Suprapubic skin (tissue), 4 donors: ENCODE measurements at regions not wholly inside any gene's neighbourhood (a gene's known extent, or its start where the extent isn't known, plus 50 kb on each side); places are given as distances from the start of the nearest gene placed in this dataset.

Source experiments
- EP300 ChIP-seq: sonication (generic); formaldehyde crosslinking; IDR thresholded peaks from one replicate; pipeline ENCODE4 v1.6.1; 2017; ENCODE audit warnings: antibody characterized with exemption
- POLR2AphosphoS5 ChIP-seq, 3 donors: sonication (generic); formaldehyde crosslinking; IDR thresholded peaks; one replicate each; pipeline ENCODE4 v1.6.1; 2017; ENCODE audit warnings: antibody characterized with exemption in 3 of 3
- TF ChIP-seq, protein P1 (sequence below), 2 donors: fragments of 200-600 bp in 1 of 2; fragments of 450-650 bp in 1 of 2; sonication (generic) in 1 of 2; IDR thresholded peaks; one replicate each; pipeline ENCODE4 v1.5.1; 2016 to 2019; ENCODE audit warnings: antibody characterized with exemption in 2 of 2, mild to moderate bottlenecking in 1 of 2, moderate library complexity in 1 of 2

DNA sequence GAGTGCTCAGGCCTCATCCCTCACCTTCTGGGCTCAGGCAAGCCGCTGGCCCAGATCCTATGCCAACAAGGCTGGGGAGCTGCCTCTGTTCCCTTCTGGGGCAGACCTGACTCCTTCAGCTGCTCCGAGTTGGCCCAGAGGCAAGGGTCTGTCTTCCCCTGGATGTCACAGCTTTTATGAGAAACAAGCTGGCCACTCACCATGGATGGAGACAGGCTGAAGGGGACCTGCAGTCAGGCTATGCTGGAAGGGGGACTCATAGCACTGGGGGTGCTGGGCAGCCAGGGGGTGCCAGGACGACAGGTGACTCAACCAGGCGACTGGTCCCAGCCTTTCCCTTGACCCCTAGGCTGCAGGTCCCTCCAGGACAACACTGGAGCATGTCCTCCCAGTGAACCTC is 52.4 kb upstream of the C1QTNF9B start:
- TF ChIP-seq, protein P1, sequence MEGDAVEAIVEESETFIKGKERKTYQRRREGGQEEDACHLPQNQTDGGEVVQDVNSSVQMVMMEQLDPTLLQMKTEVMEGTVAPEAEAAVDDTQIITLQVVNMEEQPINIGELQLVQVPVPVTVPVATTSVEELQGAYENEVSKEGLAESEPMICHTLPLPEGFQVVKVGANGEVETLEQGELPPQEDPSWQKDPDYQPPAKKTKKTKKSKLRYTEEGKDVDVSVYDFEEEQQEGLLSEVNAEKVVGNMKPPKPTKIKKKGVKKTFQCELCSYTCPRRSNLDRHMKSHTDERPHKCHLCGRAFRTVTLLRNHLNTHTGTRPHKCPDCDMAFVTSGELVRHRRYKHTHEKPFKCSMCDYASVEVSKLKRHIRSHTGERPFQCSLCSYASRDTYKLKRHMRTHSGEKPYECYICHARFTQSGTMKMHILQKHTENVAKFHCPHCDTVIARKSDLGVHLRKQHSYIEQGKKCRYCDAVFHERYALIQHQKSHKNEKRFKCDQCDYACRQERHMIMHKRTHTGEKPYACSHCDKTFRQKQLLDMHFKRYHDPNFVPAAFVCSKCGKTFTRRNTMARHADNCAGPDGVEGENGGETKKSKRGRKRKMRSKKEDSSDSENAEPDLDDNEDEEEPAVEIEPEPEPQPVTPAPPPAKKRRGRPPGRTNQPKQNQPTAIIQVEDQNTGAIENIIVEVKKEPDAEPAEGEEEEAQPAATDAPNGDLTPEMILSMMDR (IDR thresholded peaks at IDR 0.05): no peak
- TF ChIP-seq POLR2AphosphoS5 (IDR thresholded peaks at IDR 0.05) (no peak), EP300 (no peak)
